HG02981 (cell line): ENCODE measurements at regions not wholly inside any gene's neighbourhood (a gene's known extent, or its start where the extent isn't known, plus 50 kb on each side); places are given as distances from the start of the nearest gene placed in this dataset.

Experiments used
- ATAC-seq: cut with Tn5 transposase; IDR thresholded peaks from one replicate; pipeline ENCODE4 v1.9.1; 2021; ENCODE audit warnings: mild to moderate bottlenecking, moderate library complexity; ENCODE audit not compliant: unreplicated experiment

- no peak for ATAC-seq
Observed at GRCh38 chr7:12517451-12517850, 53.1 kb upstream of the SCIN start.

GRCh38 chr7:12518920-12519681 lies 51.4 kb upstream of the SCIN start:
- peak; percentile 95 for ATAC-seq

GRCh38 chr7:12519682-12520009 lies 50.9 kb upstream of the SCIN start:
- no peak for ATAC-seq
